ENCODE measurements at regions not wholly inside any gene's neighbourhood (a gene's known extent, or its start where the extent isn't known, plus 50 kb on each side); places are given as distances from the start of the nearest gene placed in this dataset.

DNA sequence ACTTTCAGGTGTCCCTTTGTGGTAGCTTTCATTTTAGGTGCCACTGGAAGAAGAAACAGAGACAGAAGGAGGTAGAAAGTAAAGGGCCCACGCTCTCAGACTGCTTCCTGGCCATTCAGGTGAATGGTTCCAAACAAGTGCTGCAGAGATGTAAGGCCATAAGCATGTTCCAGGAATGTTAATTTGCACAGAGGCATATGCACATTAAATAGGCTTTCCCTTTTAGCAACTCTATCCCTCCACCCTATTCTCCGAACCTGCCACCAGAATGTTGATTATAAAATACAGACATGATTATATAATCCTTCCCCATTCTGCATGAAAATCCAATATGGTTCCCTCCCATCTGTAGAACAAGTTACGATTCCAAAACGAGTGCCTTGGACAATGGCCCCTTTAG is 297.2 kb downstream of the C6orf118 start:
- DNase-seq (ENCODE audit: low read depth), result no peak
- H3K36me3 ChIP-seq (ENCODE audit: control insufficient read depth, insufficient read depth, low read length), result no peaks in the 10 kb centered on the region
- TF ChIP-seq, protein P1, sequence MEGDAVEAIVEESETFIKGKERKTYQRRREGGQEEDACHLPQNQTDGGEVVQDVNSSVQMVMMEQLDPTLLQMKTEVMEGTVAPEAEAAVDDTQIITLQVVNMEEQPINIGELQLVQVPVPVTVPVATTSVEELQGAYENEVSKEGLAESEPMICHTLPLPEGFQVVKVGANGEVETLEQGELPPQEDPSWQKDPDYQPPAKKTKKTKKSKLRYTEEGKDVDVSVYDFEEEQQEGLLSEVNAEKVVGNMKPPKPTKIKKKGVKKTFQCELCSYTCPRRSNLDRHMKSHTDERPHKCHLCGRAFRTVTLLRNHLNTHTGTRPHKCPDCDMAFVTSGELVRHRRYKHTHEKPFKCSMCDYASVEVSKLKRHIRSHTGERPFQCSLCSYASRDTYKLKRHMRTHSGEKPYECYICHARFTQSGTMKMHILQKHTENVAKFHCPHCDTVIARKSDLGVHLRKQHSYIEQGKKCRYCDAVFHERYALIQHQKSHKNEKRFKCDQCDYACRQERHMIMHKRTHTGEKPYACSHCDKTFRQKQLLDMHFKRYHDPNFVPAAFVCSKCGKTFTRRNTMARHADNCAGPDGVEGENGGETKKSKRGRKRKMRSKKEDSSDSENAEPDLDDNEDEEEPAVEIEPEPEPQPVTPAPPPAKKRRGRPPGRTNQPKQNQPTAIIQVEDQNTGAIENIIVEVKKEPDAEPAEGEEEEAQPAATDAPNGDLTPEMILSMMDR (IDR thresholded peaks at IDR 0.05; ENCODE audit: insufficient read depth, low read length, poor library complexity, severe bottlenecking), result no peak
- no peaks in the 10 kb centered on the region for H3K27me3 ChIP-seq (ENCODE audit: control insufficient read depth, insufficient read depth, low read length)
- no peak overlapping the region for H3K4me3 ChIP-seq (ENCODE audit: low read depth, low read length)

DNA sequence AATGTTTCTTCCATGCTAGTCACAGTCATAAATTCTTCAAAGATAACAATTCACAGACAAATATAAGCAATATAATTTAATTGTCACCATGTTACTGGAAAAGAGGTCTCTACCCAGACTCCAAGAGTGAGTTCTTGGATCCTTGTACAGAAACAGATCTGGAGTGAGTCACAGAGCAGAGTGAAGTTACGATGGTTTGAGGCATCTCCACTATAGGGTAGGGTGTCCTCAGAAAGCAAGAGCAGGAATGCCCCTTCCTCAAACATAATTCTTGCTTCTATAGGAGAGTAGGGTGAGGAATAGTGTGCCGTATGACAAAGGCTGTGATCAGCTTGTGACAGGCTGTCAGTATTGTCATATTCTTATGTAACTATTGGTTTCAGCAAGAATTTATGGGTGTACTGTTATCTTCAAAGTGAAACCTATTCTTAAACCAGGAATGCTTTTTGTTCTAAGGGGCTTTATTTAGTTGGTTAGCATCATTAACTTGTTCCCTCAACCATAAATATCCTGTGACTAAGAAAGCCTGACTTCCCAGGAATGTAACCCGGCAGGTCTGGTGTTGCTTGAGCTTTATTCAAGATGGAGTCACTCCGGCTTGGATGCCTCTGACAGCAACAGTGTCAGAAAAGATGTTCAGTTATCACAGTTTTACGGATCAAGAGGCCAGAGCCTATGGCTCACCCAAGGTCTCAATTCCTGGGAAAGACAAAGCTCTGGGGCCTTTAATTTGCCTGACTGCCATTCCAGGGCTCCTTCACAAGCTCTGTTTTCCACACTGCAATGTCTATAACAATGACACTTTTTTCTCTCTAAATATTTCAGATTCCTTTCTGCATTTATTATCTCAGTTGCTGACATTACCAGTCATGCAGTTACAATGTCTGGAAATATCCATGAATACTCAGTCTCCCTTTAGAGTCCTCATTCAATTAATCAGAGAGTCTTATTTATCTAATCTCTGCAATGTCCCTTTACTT is 298.6 kb downstream of the C6orf118 start:
- TF ChIP-seq, protein P1 (IDR thresholded peaks at IDR 0.05; ENCODE audit: insufficient read depth, low read length, poor library complexity, severe bottlenecking), result no peak
- Histone ChIP-seq H3K27me3 (ENCODE audit: control insufficient read depth, insufficient read depth, low read length) (no peaks in the 10 kb centered on the region), H3K36me3 (ENCODE audit: control insufficient read depth, insufficient read depth, low read length) (no peaks in the 10 kb centered on the region), H3K4me3 (ENCODE audit: low read depth, low read length) (no peak overlapping the region)
- DNase-seq (ENCODE audit: low read depth), result peak; percentile 76

DNA sequence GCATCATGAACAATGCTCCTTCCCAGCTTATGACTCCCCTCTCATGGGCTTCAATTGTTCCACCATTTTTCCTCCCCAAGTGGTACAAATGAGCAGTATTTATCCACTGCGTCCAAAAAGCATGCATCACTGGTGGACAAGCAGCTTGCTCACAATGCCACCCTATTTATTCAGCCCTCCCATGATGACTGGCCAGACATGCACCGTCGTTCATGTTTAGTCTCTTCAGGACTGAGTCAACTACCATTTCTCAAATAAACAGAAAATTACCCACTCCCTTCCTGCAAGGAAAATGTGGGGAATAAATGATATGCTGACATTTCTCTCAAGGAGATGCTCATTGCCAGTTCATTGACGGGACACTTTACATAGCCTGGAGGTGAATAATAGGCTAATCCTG is 300.4 kb downstream of the C6orf118 start:
- DNase-seq (ENCODE audit: low read depth), result no peak
- no peak overlapping the region for H3K4me3 ChIP-seq (ENCODE audit: low read depth, low read length)
- no peaks in the 10 kb centered on the region for H3K27me3 ChIP-seq (ENCODE audit: control insufficient read depth, insufficient read depth, low read length)
- TF ChIP-seq, protein P1 (IDR thresholded peaks at IDR 0.05; ENCODE audit: insufficient read depth, low read length, poor library complexity, severe bottlenecking), result no peak
- no peaks in the 10 kb centered on the region for H3K36me3 ChIP-seq (ENCODE audit: control insufficient read depth, insufficient read depth, low read length)

DNA sequence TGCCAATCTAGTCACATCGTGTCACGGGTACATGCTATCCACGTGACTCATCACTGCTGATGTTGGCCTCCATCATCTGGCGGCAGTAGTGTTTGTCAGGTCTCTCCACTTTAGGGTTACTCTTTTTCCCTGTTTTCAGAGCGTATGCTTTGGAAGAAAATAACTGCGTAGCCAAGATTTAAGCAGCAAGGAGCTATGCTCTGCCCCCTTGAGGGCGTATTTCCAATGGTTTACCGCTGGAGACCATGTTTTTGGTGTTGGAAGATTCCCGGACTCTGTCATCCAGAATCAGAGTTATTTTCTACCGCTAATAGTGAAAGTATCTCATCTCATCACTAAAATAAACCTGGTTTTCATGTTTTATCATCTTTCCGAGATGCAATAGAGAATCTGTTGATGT is 306.5 kb downstream of the C6orf118 start:
- Histone ChIP-seq H3K27me3 (ENCODE audit: control insufficient read depth, insufficient read depth, low read length) (no peaks in the 10 kb centered on the region), H3K4me3 (ENCODE audit: low read depth, low read length) (no peak overlapping the region), H3K36me3 (ENCODE audit: control insufficient read depth, insufficient read depth, low read length) (no peaks in the 10 kb centered on the region)
- DNase-seq (ENCODE audit: low read depth), result no peak
- TF ChIP-seq, protein P1 (IDR thresholded peaks at IDR 0.05; ENCODE audit: insufficient read depth, low read length, poor library complexity, severe bottlenecking), result no peak

DNA sequence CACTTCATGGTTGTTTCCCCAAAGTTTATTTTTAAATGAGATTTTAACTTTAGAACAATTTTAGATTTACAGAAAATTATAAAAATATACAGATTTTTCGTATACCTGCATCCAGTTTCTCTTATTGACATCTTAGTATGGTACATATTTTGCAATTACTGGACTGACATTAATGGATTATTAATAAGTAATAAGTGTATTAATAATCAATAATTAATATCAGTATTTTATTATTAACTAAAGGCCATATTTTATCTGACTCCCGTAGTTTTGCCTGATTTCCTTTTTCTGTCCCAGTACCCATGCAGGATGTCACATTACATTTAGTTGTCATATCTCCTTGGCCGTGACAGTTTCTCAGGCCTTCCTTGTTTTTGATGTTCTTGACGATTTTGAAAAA is 307.0 kb downstream of the C6orf118 start:
- Histone ChIP-seq H3K36me3 (ENCODE audit: control insufficient read depth, insufficient read depth, low read length) (no peaks in the 10 kb centered on the region), H3K27me3 (ENCODE audit: control insufficient read depth, insufficient read depth, low read length) (no peaks in the 10 kb centered on the region), H3K4me3 (ENCODE audit: low read depth, low read length) (no peak overlapping the region)
- DNase-seq (ENCODE audit: low read depth), result no peak
- TF ChIP-seq, protein P1 (IDR thresholded peaks at IDR 0.05; ENCODE audit: insufficient read depth, low read length, poor library complexity, severe bottlenecking), result no peak
